GM12874 (cell line): ENCODE measurements at regions not wholly inside any gene's neighbourhood (a gene's known extent, or its start where the extent isn't known, plus 50 kb on each side); places are given as distances from the start of the nearest gene placed in this dataset.

Source experiments
- TF ChIP-seq, protein P1 (sequence below): IDR thresholded peaks from 2 replicates; pipeline ENCODE4 v1.5.1; 2011; ENCODE audit warnings: low read depth, mild to moderate bottlenecking, control low read depth, low read length, moderate library complexity; ENCODE audit not compliant: insufficient read depth

GRCh38 chr4:156411531-156411930, 457.9 kb upstream of the CTSO start:
- TF ChIP-seq, protein P1, sequence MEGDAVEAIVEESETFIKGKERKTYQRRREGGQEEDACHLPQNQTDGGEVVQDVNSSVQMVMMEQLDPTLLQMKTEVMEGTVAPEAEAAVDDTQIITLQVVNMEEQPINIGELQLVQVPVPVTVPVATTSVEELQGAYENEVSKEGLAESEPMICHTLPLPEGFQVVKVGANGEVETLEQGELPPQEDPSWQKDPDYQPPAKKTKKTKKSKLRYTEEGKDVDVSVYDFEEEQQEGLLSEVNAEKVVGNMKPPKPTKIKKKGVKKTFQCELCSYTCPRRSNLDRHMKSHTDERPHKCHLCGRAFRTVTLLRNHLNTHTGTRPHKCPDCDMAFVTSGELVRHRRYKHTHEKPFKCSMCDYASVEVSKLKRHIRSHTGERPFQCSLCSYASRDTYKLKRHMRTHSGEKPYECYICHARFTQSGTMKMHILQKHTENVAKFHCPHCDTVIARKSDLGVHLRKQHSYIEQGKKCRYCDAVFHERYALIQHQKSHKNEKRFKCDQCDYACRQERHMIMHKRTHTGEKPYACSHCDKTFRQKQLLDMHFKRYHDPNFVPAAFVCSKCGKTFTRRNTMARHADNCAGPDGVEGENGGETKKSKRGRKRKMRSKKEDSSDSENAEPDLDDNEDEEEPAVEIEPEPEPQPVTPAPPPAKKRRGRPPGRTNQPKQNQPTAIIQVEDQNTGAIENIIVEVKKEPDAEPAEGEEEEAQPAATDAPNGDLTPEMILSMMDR, result no peak

- TF ChIP-seq, protein P1, result no peak
Measured at GRCh38 chr4:156408749-156409148, 455.1 kb upstream of the CTSO start.

- TF ChIP-seq, protein P1, result no peak
Measured at GRCh38 chr4:156401371-156401770, 447.7 kb upstream of the CTSO start.

DNA sequence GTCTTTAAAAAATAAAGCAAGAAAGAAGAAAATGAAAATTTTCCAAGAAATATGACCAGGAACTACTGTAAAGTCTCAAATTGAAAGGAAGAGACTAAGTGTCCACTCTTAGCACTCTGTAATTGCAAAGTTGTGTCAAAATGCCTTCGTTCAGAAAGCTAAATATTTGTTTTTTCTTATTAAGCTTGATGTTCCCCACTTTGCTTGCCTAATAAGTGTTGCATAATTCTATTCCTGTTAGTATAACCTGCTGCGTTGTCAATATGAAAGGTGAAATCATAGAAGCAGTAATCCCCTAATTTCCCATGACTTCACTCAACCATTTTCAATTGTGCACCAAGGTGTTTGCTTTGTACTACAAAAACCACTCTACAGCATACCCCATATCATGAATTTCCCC, 442.9 kb upstream of the CTSO start:
- TF ChIP-seq, protein P1, result no peak

DNA sequence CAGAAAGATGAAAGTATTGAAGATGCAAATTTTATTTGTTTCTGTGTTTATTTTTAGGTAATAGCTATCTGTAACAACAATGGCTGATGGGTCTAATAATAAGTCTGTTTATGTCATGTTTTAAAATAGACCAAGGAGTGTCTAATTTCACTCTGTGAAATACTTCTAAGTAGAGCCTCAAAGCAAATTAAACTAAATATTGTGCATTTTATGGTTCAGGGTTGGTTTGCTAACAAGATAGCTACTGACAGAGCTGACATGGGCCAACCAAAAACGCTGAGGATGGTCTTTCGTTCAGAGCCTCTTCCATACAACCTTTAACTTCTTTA, 437.6 kb upstream of the CTSO start:
- TF ChIP-seq, protein P1, result no peak

GRCh38 chr4:156390599-156391324, 437.1 kb upstream of the CTSO start:
- TF ChIP-seq, protein P1, result no peak

- TF ChIP-seq, protein P1, result no peak
Measured at GRCh38 chr4:156388826-156389225, 435.2 kb upstream of the CTSO start.
